ENCODE measurements at regions not wholly inside any gene's neighbourhood (a gene's known extent, or its start where the extent isn't known, plus 50 kb on each side); places are given as distances from the start of the nearest gene placed in this dataset.

DNA sequence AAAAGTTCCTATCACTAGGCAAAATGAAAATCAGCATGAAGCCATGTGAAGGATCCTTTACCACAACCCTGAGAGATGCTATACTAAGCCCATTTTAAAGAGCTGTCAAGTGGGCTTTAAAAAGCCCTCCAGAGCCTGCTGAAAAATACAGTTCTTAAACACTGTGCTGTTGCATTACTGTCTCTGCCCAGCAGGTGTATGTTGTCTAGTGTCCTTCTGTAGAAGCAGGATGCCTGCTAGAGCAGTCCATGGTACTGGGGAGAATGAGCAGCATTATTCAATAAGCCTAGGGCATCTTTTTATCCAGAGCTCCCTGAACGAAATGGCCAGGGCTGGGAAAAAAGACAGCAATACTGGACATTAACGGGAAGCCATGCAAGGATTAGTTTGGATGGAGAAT lies 126.2 kb upstream of the PLCXD3 start:
- peak in 1 of 2 donors; percentile 3 for DNase-seq
- WGBS (ENCODE audit: insufficient coverage, low lambda C conversion rate), result 100% methylated on average over 1 of the region's 2 CpGs
- no peaks in the 10 kb centered on the region for H3K36me3 ChIP-seq (ENCODE audit: control insufficient read depth, insufficient read depth, low read length)
- no peak overlapping the region for H3K27ac ChIP-seq (ENCODE audit: low read length)
- H3K4me3 ChIP-seq (ENCODE audit: low read length), result no peak overlapping the region
- H3K27me3 ChIP-seq (ENCODE audit: control insufficient read depth, insufficient read depth, low read length), result no peaks in the 10 kb centered on the region
- H3K4me1 ChIP-seq (ENCODE audit: control insufficient read depth, insufficient read depth, low read length), result no peaks in the 10 kb centered on the region
- H3K9me3 ChIP-seq (ENCODE audit: control insufficient read depth, low read depth, low read length), result no peaks in the 10 kb centered on the region

DNA sequence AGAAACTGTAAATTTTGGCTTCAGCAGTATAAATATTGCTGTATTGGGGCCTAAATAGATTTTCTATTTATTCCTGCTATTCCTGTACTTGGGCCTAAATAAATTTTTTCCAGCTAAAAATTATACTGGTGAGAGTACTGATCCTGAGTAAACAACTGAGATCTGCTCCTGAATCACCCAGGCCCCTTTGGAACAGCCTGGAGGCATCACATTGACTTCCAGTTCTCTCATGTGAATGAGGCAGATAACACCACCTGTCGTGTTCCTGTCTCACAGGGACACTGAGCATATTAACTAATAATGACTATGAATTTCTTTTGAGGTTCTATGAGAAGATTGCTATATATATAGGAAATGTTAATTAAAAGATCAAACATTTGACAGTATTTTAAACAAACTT lies 119.5 kb upstream of the PLCXD3 start:
- no CpG with 5 or more reads among the region's 1 CpG for WGBS (ENCODE audit: insufficient coverage, low lambda C conversion rate)
- H3K9me3 ChIP-seq (ENCODE audit: control insufficient read depth, low read depth, low read length), result no peaks in the 10 kb centered on the region
- H3K36me3 ChIP-seq (ENCODE audit: control insufficient read depth, insufficient read depth, low read length), result no peaks in the 10 kb centered on the region
- no peak overlapping the region for H3K4me3 ChIP-seq (ENCODE audit: low read length)
- no peaks in the 10 kb centered on the region for H3K27me3 ChIP-seq (ENCODE audit: control insufficient read depth, insufficient read depth, low read length)
- H3K27ac ChIP-seq (ENCODE audit: low read length), result no peak overlapping the region
- no peaks in the 10 kb centered on the region for H3K4me1 ChIP-seq (ENCODE audit: control insufficient read depth, insufficient read depth, low read length)
- DNase-seq, result no peak

GRCh38 chr5:41625571-41625970 lies 115.2 kb upstream of the PLCXD3 start:
- DNase-seq, result no peak
- no peaks in the 10 kb centered on the region for H3K9me3 ChIP-seq (ENCODE audit: control insufficient read depth, low read depth, low read length)
- H3K27ac ChIP-seq (ENCODE audit: low read length), result no peak overlapping the region
- H3K4me1 ChIP-seq (ENCODE audit: control insufficient read depth, insufficient read depth, low read length), result no peaks in the 10 kb centered on the region
- no peaks in the 10 kb centered on the region for H3K27me3 ChIP-seq (ENCODE audit: control insufficient read depth, insufficient read depth, low read length)
- no peaks in the 10 kb centered on the region for H3K36me3 ChIP-seq (ENCODE audit: control insufficient read depth, insufficient read depth, low read length)
- no peak overlapping the region for H3K4me3 ChIP-seq (ENCODE audit: low read length)

GRCh38 chr5:41621420-41621819 lies 111.0 kb upstream of the PLCXD3 start:
- Histone ChIP-seq H3K4me1 (ENCODE audit: control insufficient read depth, insufficient read depth, low read length) (no peaks in the 10 kb centered on the region), H3K4me3 (ENCODE audit: low read length) (no peak overlapping the region), H3K36me3 (ENCODE audit: control insufficient read depth, insufficient read depth, low read length) (no peaks in the 10 kb centered on the region), H3K27me3 (ENCODE audit: control insufficient read depth, insufficient read depth, low read length) (no peaks in the 10 kb centered on the region), H3K27ac (ENCODE audit: low read length) (no peak overlapping the region), H3K9me3 (ENCODE audit: control insufficient read depth, low read depth, low read length) (no peaks in the 10 kb centered on the region)
- no peak for DNase-seq
- no CpG with 5 or more reads among the region's 2 CpGs for WGBS (ENCODE audit: insufficient coverage, low lambda C conversion rate)

GRCh38 chr5:41617843-41618515 lies 107.6 kb upstream of the PLCXD3 start:
- Histone ChIP-seq H3K36me3 (ENCODE audit: control insufficient read depth, insufficient read depth, low read length) (no peaks in the 10 kb centered on the region), H3K4me1 (ENCODE audit: control insufficient read depth, insufficient read depth, low read length) (no peaks in the 10 kb centered on the region), H3K27me3 (ENCODE audit: control insufficient read depth, insufficient read depth, low read length) (no peaks in the 10 kb centered on the region), H3K27ac (ENCODE audit: low read length) (no peak overlapping the region), H3K9me3 (ENCODE audit: control insufficient read depth, low read depth, low read length) (no peaks in the 10 kb centered on the region), H3K4me3 (ENCODE audit: low read length) (no peak overlapping the region)
- WGBS (ENCODE audit: insufficient coverage, low lambda C conversion rate), result 33% methylated on average over 1 of the region's 2 CpGs
- no peak for DNase-seq

GRCh38 chr5:41610386-41610785 lies 100.0 kb upstream of the PLCXD3 start:
- Histone ChIP-seq H3K9me3 (ENCODE audit: control insufficient read depth, low read depth, low read length) (no peaks in the 10 kb centered on the region), H3K4me1 (ENCODE audit: control insufficient read depth, insufficient read depth, low read length) (no peaks in the 10 kb centered on the region), H3K36me3 (ENCODE audit: control insufficient read depth, insufficient read depth, low read length) (no peaks in the 10 kb centered on the region), H3K4me3 (ENCODE audit: low read length) (no peak overlapping the region), H3K27me3 (ENCODE audit: control insufficient read depth, insufficient read depth, low read length) (no peaks in the 10 kb centered on the region), H3K27ac (ENCODE audit: low read length) (no peak overlapping the region)
- WGBS (ENCODE audit: insufficient coverage, low lambda C conversion rate), result 67% methylated on average over 1 of the region's 1 CpG
- peak in 1 of 2 donors; percentile 10 for DNase-seq

DNA sequence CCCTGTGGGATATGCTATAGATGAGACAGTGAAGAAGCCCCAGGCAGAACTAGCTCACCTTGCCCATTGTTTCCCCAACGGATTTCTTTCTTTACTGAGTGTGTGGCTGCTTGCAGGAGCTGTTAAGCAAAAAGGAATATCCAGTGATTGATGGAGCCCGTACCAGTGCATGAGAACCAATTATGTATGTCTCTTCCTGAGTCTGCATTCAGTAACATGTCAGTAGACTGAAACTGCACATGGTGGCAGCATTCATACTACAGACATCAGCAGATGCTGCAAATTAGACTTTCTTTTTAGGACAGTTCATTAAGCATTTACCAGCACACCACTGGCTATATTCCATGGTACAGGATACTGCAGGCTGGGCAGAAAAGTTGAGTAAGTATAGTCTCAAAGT lies 90.3 kb upstream of the PLCXD3 start:
- H3K27ac ChIP-seq (ENCODE audit: low read length), result no peak overlapping the region
- no CpG with 5 or more reads among the region's 2 CpGs for WGBS (ENCODE audit: insufficient coverage, low lambda C conversion rate)
- H3K4me3 ChIP-seq (ENCODE audit: low read length), result no peak overlapping the region
- no peaks in the 10 kb centered on the region for H3K36me3 ChIP-seq (ENCODE audit: control insufficient read depth, insufficient read depth, low read length)
- no peaks in the 10 kb centered on the region for H3K27me3 ChIP-seq (ENCODE audit: control insufficient read depth, insufficient read depth, low read length)
- H3K9me3 ChIP-seq (ENCODE audit: control insufficient read depth, low read depth, low read length), result no peaks in the 10 kb centered on the region
- DNase-seq, result no peak
- H3K4me1 ChIP-seq (ENCODE audit: control insufficient read depth, insufficient read depth, low read length), result no peaks in the 10 kb centered on the region

DNA sequence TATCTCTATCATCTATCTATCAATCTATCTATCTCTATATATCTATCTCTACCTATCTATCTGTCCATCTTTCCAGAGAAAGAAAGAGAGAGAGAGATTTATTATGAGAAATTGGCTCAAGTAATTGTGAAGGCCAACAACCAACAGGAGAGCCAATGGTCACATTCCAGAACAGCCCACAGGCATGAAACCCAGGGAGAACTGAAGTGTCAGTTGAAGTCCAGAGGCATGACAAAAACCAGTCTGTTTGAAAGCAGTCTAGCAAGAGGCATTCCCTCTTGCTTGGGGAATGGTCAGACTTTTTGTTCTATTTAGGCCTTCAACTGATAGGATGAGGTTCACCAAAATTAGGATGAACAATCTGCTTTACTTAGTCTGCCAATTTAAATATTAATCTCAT lies 87.6 kb upstream of the PLCXD3 start:
- Histone ChIP-seq H3K4me1 (ENCODE audit: control insufficient read depth, insufficient read depth, low read length) (no peaks in the 10 kb centered on the region), H3K27me3 (ENCODE audit: control insufficient read depth, insufficient read depth, low read length) (no peaks in the 10 kb centered on the region), H3K27ac (ENCODE audit: low read length) (no peak overlapping the region), H3K36me3 (ENCODE audit: control insufficient read depth, insufficient read depth, low read length) (no peaks in the 10 kb centered on the region), H3K4me3 (ENCODE audit: low read length) (no peak overlapping the region), H3K9me3 (ENCODE audit: control insufficient read depth, low read depth, low read length) (no peaks in the 10 kb centered on the region)
- DNase-seq, result no peak

GRCh38 chr5:41587668-41588067 lies 77.3 kb upstream of the PLCXD3 start:
- no CpG with 5 or more reads among the region's 17 CpGs for WGBS (ENCODE audit: insufficient coverage, low lambda C conversion rate)
- DNase-seq, result no peak
- no peak overlapping the region for H3K4me3 ChIP-seq (ENCODE audit: low read length)
- no peak overlapping the region for H3K27ac ChIP-seq (ENCODE audit: low read length)
- H3K36me3 ChIP-seq (ENCODE audit: control insufficient read depth, insufficient read depth, low read length), result no peaks in the 10 kb centered on the region
- no peaks in the 10 kb centered on the region for H3K27me3 ChIP-seq (ENCODE audit: control insufficient read depth, insufficient read depth, low read length)
- H3K4me1 ChIP-seq (ENCODE audit: control insufficient read depth, insufficient read depth, low read length), result no peaks in the 10 kb centered on the region
- H3K9me3 ChIP-seq (ENCODE audit: control insufficient read depth, low read depth, low read length), result no peaks in the 10 kb centered on the region

- no peak for DNase-seq
- no peaks in the 10 kb centered on the region for H3K4me1 ChIP-seq (ENCODE audit: control insufficient read depth, insufficient read depth, low read length)
- H3K9me3 ChIP-seq (ENCODE audit: control insufficient read depth, low read depth, low read length), result peaks cover 2% of the 10 kb centered on the region
- H3K4me3 ChIP-seq (ENCODE audit: low read length), result no peak overlapping the region
- H3K36me3 ChIP-seq (ENCODE audit: control insufficient read depth, insufficient read depth, low read length), result no peaks in the 10 kb centered on the region
- H3K27ac ChIP-seq (ENCODE audit: low read length), result no peak overlapping the region
- WGBS (ENCODE audit: insufficient coverage, low lambda C conversion rate), result 80% methylated on average over 1 of the region's 1 CpG
- no peaks in the 10 kb centered on the region for H3K27me3 ChIP-seq (ENCODE audit: control insufficient read depth, insufficient read depth, low read length)
These were observed 64.8 kb upstream of the PLCXD3 start for GRCh38 chr5:41575110-41575779.

DNA sequence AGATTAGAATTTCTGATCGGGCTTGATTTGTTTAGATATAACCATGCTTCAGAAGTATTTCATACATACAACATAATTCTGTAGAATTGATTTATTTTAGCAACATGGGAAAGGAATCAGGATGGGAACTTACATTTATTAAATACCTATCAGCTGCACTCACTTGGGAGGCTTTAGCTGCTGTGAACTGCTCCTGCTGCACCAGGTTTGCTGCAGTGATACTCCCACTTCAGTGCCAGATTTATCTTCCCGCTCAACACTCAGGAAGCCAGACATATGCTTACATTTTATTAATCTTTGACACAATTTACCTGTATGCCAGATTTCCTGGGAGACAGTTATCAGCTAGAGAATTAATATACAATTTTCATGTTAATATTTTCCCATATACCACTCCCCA lies 64.0 kb upstream of the PLCXD3 start:
- Histone ChIP-seq H3K27ac (ENCODE audit: low read length) (no peak overlapping the region), H3K4me3 (ENCODE audit: low read length) (no peak overlapping the region), H3K36me3 (ENCODE audit: control insufficient read depth, insufficient read depth, low read length) (no peaks in the 10 kb centered on the region), H3K4me1 (ENCODE audit: control insufficient read depth, insufficient read depth, low read length) (no peaks in the 10 kb centered on the region), H3K27me3 (ENCODE audit: control insufficient read depth, insufficient read depth, low read length) (no peaks in the 10 kb centered on the region), H3K9me3 (ENCODE audit: control insufficient read depth, low read depth, low read length) (peaks cover 4% of the 10 kb centered on the region)
- DNase-seq, result no peak
- WGBS (ENCODE audit: insufficient coverage, low lambda C conversion rate), result no CpG with 5 or more reads among the region's 2 CpGs

Data from large intestine (tissue), 3 donors.